HG03442 (cell line): ENCODE measurements at regions not wholly inside any gene's neighbourhood (a gene's known extent, or its start where the extent isn't known, plus 50 kb on each side); places are given as distances from the start of the nearest gene placed in this dataset.

Source experiments
- ATAC-seq: cut with Tn5 transposase; IDR thresholded peaks from one replicate; pipeline ENCODE4 v1.9.1; 2021; ENCODE audit warnings: mild to moderate bottlenecking, moderate library complexity; ENCODE audit not compliant: unreplicated experiment

DNA sequence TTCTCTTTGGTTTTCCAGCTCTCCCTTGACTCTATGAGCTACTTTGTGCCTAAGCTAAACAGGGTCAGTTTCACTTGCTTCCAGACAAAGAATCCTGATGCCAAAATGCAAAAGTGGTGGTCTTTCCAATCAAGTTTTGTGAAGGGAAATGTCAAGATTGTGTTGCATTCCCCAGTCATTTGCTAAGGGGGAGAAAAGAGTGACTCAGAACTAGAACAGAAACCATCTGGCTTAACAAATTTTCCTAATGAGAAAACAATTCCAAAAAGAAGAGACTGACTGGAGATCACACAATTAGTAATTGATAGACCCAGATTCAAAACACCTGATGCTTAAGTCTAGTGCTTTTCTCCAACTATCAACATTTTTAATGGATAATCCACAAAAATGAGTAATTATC is 235.1 kb upstream of the DIO2 start:
- ATAC-seq, result no peak

- ATAC-seq, result no peak
Measured at GRCh38 chr14:80445605-80446004, 234.3 kb upstream of the DIO2 start.

DNA sequence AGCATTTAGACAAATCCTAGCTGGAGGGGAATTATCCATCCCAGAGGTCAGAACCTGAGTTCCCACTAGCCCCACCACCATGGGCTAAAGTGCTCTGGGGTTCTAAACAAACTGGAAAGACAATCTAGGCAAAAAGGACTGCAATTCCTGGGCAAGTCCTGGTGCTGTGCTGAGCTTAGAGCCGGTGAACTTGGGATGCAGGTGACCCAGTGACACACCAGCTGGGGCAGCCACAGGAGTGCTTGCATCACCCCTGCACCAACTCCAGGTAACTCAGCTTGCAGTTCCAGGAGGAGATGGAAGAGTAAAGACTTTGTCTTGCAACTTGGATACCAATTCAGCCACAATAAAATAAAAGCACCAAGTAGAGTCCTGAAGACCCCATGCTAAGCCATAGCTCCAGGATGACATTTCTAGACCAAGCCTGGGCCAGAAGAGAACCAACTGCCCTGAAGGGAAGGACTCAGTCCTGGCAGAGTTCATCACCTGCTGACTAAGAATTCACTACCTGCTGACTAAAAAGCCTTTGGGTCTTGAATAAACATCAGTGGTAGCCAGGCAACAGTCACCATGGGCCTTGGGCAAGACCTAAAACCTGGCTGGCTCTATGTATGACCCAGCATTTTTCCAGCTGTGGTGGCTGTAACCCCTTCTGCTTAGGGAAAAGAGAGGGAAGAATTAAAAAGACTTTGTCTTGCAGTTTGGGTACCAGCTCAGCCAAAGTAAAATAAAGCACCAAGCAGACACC is 223.4 kb upstream of the DIO2 start:
- no peak for ATAC-seq

DNA sequence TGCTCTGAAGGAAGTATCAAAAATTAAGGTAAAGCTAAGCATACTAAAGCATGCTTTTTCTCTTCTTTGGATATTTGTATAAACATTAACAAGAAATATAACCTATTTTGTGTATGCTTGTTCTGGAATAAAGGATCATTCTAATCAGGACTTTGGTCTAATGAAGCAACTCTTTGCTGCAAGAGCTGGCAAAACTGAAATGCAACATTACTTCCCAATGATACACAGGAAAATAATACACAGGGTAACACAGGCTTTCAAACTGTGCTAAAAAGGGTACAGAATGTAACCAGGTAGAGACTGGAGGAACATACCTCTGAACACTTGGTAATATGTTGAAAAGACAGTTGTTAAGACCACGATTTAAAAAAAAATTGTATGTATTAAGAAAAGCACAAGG is 222.5 kb upstream of the DIO2 start:
- ATAC-seq, result no peak

DNA sequence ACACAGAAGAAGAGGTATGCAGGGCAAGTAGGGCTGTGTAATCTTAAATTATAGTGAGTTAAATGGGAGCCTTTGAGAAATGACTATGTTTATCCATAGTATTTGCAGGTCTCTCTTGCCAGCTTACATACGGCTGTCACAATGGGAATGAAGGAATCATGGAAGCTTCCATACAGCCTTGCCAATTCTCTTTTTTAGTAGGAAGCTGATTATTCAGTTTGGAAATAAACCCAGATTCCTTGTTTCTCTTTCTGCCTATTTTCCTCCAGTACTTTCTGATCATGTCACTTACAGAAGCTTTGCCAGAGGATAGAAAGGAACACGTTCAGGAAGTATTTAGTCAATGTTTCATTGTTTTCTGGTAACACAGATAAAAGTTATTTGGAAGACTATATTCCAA is 217.4 kb upstream of the DIO2 start:
- ATAC-seq, result no peak

- no peak for ATAC-seq
Measured at GRCh38 chr14:80428171-80428570, 216.9 kb upstream of the DIO2 start.

GRCh38 chr14:80427101-80427500 is 215.8 kb upstream of the DIO2 start:
- no peak for ATAC-seq

DNA sequence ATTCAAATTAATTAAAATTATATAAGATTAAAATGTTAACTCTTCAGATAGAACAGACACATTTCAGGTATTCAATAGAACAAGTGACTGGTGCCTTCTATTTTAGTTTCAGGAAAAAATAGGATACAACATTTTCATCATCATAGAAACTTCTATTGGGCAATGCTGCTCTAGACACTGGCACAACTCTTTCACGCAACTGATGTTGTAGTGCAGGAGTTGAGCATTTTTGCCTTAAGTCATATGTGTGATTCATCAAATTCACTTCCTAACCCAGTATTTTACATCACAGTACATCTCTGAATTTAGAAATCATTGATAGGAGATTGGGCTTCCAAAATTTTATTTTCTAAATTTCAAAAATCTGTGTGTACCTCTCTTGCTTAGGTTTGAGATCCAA is 215.4 kb upstream of the DIO2 start:
- no peak for ATAC-seq

DNA sequence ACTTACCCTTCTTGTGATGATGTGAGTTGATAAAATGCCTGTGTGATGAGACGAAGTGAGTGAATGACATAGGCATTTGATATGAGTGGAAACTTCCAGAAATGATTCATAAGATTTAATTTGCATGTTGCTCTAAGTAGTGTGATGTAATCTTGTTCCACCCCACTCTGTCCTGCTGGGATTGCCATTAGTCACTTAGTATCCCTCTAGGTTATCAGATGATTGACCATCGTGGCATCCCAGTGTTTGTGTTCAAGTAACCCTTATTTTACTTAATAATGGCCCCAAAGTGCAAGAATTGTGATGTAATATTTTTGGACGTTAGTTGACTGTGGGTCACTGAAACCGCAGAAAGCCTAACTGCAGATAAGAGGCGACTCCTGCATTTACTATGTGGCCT is 214.4 kb upstream of the DIO2 start:
- ATAC-seq, result no peak

- ATAC-seq, result no peak
Measured at GRCh38 chr14:80419769-80420168, 208.5 kb upstream of the DIO2 start.

DNA sequence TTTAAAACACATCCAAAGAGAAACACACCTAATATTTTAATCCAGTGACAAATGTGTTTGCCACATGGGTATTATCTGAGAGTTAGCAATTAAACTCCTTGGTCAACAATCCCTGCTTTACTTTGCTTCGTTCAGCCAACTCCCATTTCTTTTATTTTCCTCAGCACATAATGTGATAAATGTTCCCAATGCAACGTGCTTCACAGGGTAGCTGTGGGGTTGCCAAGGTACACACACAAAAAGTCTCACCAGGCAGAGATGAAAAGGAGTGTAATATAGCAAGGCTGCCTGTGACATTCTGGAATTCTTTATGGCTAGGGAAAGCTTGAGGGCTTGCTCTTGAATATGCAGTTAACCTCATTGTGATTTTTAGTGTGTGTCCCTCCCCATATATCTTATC is 208.0 kb upstream of the DIO2 start:
- ATAC-seq, result no peak

DNA sequence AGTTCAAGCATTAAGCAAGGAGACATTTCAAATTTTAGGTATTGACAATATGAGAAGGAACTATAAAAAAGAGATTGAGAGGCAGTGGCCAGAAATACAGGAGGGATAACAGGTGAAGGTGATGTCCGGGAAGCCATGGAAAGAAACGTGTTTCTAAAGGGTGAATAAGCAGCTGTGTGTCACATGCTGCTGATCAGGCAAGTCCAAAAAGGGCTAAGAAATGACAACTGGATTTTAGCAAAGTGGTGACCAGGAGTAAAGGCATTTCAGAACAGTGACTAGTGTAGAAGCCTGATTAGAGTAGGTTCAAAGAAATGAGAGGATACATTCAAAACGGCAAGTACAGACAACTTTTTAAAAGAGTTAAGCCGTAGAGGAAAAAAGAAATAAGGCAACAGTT is 204.3 kb upstream of the DIO2 start:
- ATAC-seq, result no peak

- no peak for ATAC-seq
Measured at GRCh38 chr14:80414080-80414479, 202.8 kb upstream of the DIO2 start.

DNA sequence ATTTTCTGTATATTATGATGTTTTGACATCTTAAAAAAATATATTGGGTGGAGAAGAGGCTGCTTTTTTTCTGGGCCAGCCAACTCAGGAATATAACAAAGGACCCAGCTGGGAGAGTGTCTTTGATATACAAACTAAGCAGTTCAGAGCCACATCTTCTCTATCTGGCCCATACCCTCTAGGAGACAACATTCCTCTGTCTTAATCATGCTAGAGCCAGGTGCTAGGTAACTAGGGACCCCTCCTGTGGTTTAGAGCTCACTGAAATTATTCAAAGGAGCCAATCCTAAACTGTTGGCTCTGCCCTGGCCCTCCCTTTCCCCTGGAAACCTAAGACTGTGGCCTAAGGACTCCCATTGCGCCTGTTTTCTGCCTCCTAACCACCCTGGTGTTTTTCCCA is 193.1 kb upstream of the DIO2 start:
- ATAC-seq, result no peak

GRCh38 chr14:80403036-80403435 is 191.7 kb upstream of the DIO2 start:
- ATAC-seq, result no peak

DNA sequence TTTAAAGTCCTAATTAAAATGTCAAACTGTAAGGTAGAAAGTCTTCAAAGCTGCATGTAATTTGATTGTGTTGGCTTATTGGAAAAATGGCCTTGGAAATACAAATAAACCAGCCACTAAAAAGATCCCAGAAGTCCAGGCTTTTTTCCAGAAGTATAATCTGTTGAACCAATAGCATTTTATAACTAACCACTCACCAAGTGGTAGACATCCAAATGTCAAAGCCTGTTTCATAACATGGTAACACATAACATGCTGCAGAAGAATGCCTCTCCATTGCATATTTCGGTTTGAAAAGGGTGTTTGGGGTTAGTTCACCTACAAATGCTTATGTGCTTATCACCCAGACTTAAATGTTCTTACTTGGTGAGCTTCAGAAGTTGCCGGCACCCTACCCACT is 183.7 kb upstream of the DIO2 start:
- no peak for ATAC-seq

GRCh38 chr14:80393766-80394165 is 182.5 kb upstream of the DIO2 start:
- no peak for ATAC-seq

GRCh38 chr14:80390906-80391305 is 179.6 kb upstream of the DIO2 start:
- ATAC-seq, result no peak

GRCh38 chr14:80388980-80389711 is 177.8 kb upstream of the DIO2 start:
- no peak for ATAC-seq

DNA sequence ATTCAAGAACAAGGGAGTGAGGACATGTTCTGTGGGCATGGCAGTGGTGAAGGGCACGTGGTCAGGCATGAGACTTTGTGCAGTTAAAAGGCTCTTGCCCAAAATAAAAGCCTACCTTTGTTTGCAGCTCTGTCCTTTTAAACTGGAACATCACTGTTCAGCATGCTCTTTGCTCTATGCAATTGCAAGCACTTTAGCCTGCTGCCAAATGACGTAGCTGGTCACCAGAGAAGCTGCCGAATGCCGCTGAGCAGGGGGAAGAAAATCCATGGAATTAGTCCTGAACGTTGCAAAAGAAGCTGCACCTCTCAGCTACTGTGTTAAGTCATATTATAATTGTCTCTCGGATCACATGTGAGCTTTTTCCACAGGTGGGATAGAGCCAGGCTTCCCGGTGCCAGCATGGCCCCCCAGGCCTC is 176.3 kb upstream of the DIO2 start:
- ATAC-seq, result no peak

- ATAC-seq, result no peak
Measured at GRCh38 chr14:80385336-80385735, 174.0 kb upstream of the DIO2 start.

DNA sequence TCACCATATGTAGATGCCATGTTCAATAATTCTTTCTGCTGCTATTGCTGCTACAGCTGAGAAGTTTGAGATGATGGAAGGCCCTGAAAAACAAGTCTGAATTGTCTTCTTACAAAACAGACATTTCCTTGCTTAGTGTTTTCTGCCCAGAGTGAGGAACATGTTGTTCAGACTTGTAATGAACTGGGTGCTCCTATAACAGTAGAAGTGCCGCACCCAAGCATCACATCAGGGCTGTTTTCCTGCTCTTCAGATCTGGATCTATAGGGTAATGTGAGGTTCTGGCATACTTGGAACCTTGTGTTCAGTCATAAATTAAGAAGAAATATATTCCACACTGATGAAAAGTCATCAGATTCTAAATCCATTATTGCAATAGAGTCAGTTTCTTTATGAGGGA is 171.9 kb upstream of the DIO2 start:
- no peak for ATAC-seq
